ENCODE measurements at regions not wholly inside any gene's neighbourhood (a gene's known extent, or its start where the extent isn't known, plus 50 kb on each side); places are given as distances from the start of the nearest gene placed in this dataset.

DNA sequence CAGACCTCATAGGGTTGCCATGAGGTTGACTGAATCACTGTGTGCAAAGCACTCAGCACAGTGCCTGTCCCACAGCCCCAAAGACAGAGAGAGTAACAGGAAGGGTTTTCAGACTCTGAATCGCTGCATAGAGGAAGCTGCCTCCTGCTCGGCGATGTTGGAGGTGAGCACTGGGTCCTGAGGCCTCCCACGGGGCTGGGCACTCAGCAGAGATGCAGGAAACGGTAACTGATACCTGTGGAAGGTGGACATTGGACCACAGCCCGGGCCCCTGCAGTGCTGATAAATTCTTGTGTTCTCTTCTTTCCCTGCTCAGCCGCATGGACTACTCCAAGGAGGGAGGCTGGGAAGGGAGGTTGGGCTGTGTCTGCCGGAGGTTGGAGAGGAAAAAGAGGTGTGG lies 389.7 kb downstream of the PTPRU start:
- TF ChIP-seq EZH2 (IDR thresholded peaks at IDR 0.05; ENCODE audit: insufficient read depth, low read length): no peak
- TF ChIP-seq, protein P1, sequence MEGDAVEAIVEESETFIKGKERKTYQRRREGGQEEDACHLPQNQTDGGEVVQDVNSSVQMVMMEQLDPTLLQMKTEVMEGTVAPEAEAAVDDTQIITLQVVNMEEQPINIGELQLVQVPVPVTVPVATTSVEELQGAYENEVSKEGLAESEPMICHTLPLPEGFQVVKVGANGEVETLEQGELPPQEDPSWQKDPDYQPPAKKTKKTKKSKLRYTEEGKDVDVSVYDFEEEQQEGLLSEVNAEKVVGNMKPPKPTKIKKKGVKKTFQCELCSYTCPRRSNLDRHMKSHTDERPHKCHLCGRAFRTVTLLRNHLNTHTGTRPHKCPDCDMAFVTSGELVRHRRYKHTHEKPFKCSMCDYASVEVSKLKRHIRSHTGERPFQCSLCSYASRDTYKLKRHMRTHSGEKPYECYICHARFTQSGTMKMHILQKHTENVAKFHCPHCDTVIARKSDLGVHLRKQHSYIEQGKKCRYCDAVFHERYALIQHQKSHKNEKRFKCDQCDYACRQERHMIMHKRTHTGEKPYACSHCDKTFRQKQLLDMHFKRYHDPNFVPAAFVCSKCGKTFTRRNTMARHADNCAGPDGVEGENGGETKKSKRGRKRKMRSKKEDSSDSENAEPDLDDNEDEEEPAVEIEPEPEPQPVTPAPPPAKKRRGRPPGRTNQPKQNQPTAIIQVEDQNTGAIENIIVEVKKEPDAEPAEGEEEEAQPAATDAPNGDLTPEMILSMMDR (IDR thresholded peaks at IDR 0.05; ENCODE audit: insufficient read depth, low read depth, low read length): no peak
- H3K36me3 ChIP-seq (ENCODE audit: insufficient read depth, low read length): no peaks in the 10 kb centered on the region
- peaks cover 3% of the 10 kb centered on the region for H3K4me1 Mint-ChIP-seq (ENCODE audit: low read depth, unreplicated experiment)
- H3K79me2 ChIP-seq (ENCODE audit: insufficient read depth, low read length): no peaks in the 10 kb centered on the region
- no peak overlapping the region for H3K4me2 ChIP-seq (ENCODE audit: low read length)
- H3K27me3 Mint-ChIP-seq (ENCODE audit: low read depth, unreplicated experiment): peaks cover 59% of the 10 kb centered on the region
- no peak overlapping the region for H3K27ac Mint-ChIP-seq (ENCODE audit: unreplicated experiment)
- no peaks in the 10 kb centered on the region for H3K36me3 Mint-ChIP-seq (ENCODE audit: low read depth, unreplicated experiment)
- no peak overlapping the region for H3K9ac ChIP-seq (ENCODE audit: low read length)
- H3K27ac ChIP-seq (ENCODE audit: low read depth, low read length): no peak overlapping the region
- no peak overlapping the region for H3K4me3 Mint-ChIP-seq (ENCODE audit: unreplicated experiment)
- peaks cover 4% of the 10 kb centered on the region for H3K4me1 ChIP-seq (ENCODE audit: insufficient read depth, low read length)
- H2AFZ ChIP-seq (ENCODE audit: low read depth, low read length): no peak overlapping the region
- no peak for DNase-seq (ENCODE audit: low read depth)
- peaks cover 2% of the 10 kb centered on the region for H3K27me3 ChIP-seq (ENCODE audit: insufficient read depth, low read length)
- H3K9me3 ChIP-seq (ENCODE audit: insufficient read depth, low read depth, low read length): no peaks in the 10 kb centered on the region
- no peak for FAIRE-seq
- peaks cover 10% of the 10 kb centered on the region for H3K9me3 Mint-ChIP-seq (ENCODE audit: unreplicated experiment)
- H3K4me3 ChIP-seq (ENCODE audit: insufficient read depth, low read depth, low read length): no peak overlapping the region
- no peaks in the 10 kb centered on the region for H4K20me1 ChIP-seq (ENCODE audit: insufficient read depth, low read length)

DNA sequence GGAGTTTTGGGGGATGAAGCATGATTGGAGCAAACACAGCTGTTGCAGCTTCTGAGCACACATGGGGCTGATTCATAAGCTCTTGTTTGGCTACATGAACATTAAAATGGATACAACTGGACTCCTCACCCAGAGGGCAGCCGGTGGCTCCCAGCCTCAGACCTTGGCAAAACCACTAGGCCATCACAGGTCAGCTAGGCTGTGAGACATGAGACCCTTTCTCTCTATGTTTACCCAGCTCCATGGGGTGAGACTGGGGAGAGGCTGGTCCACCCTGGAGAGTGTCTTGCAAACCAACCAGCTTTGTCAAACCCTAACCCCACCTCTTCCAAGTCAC lies 388.7 kb downstream of the PTPRU start:
- H3K27ac Mint-ChIP-seq (ENCODE audit: unreplicated experiment): no peak overlapping the region
- H3K9me3 ChIP-seq (ENCODE audit: insufficient read depth, low read depth, low read length): no peaks in the 10 kb centered on the region
- DNase-seq (ENCODE audit: low read depth) (no peak), FAIRE-seq (no peak)
- no peak overlapping the region for H3K9ac ChIP-seq (ENCODE audit: low read length)
- no peaks in the 10 kb centered on the region for H3K4me1 ChIP-seq (ENCODE audit: insufficient read depth, low read length)
- no peaks in the 10 kb centered on the region for H4K20me1 ChIP-seq (ENCODE audit: insufficient read depth, low read length)
- peaks cover 2% of the 10 kb centered on the region for H3K4me1 Mint-ChIP-seq (ENCODE audit: low read depth, unreplicated experiment)
- H3K4me3 Mint-ChIP-seq (ENCODE audit: unreplicated experiment): no peak overlapping the region
- H2AFZ ChIP-seq (ENCODE audit: low read depth, low read length): no peak overlapping the region
- H3K27me3 ChIP-seq (ENCODE audit: insufficient read depth, low read length): peaks cover 2% of the 10 kb centered on the region
- H3K4me3 ChIP-seq (ENCODE audit: insufficient read depth, low read depth, low read length): no peak overlapping the region
- TF ChIP-seq, protein P1 (IDR thresholded peaks at IDR 0.05; ENCODE audit: insufficient read depth, low read depth, low read length): no peak
- no peak for TF ChIP-seq EZH2 (IDR thresholded peaks at IDR 0.05; ENCODE audit: insufficient read depth, low read length)
- H3K36me3 Mint-ChIP-seq (ENCODE audit: low read depth, unreplicated experiment): no peaks in the 10 kb centered on the region
- H3K9me3 Mint-ChIP-seq (ENCODE audit: unreplicated experiment): peaks cover 10% of the 10 kb centered on the region
- H3K27me3 Mint-ChIP-seq (ENCODE audit: low read depth, unreplicated experiment): peaks cover 54% of the 10 kb centered on the region
- no peaks in the 10 kb centered on the region for H3K36me3 ChIP-seq (ENCODE audit: insufficient read depth, low read length)
- H3K79me2 ChIP-seq (ENCODE audit: insufficient read depth, low read length): no peaks in the 10 kb centered on the region
- H3K4me2 ChIP-seq (ENCODE audit: low read length): no peak overlapping the region
- no peak overlapping the region for H3K27ac ChIP-seq (ENCODE audit: low read depth, low read length)

DNA sequence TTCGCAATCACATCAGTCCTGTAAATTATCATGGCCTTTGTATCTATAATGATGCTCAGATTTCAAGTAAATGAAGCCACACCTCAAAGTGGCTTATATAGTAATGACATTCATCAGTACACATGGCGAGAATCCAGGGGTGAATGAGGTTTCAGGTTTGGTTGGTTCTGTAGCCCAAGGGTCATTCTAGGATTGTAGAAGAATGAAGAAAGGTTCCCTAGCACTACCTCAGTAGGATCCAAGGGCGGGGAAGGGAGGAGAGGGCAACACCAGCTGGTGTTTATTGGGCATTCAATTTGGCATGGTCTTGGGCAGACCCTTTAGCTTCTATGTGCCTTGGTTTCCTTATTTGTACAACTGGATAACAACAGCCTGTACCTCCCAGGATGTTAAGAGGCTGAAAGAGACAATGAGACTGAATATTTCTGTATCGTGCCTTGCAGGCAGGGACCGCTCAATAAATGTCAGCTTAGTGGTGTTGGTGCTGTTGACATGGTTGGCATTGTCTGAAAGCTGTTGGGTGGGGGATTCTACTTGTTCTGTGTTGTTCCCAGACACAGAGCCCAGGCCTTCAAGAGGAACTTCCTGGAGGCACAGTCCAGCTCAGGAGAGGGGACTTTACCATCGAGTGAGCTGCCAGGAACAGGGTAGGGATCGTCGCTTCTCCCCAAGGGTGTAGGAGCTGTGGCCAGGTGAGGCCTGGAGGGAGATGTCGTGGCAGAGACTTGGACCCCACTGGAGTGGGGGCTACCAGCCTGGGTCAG lies 388.2 kb downstream of the PTPRU start:
- Mint-ChIP-seq H3K4me3 (ENCODE audit: unreplicated experiment) (no peak overlapping the region), H3K9me3 (ENCODE audit: unreplicated experiment) (peaks cover 10% of the 10 kb centered on the region), H3K27ac (ENCODE audit: unreplicated experiment) (no peak overlapping the region), H3K4me1 (ENCODE audit: low read depth, unreplicated experiment) (peaks cover 2% of the 10 kb centered on the region), H3K36me3 (ENCODE audit: low read depth, unreplicated experiment) (no peaks in the 10 kb centered on the region), H3K27me3 (ENCODE audit: low read depth, unreplicated experiment) (peaks cover 52% of the 10 kb centered on the region)
- Histone ChIP-seq H3K27ac (ENCODE audit: low read depth, low read length) (no peak overlapping the region), H3K4me2 (ENCODE audit: low read length) (no peak overlapping the region), H3K36me3 (ENCODE audit: insufficient read depth, low read length) (no peaks in the 10 kb centered on the region), H2AFZ (ENCODE audit: low read depth, low read length) (no peak overlapping the region), H3K79me2 (ENCODE audit: insufficient read depth, low read length) (no peaks in the 10 kb centered on the region), H3K27me3 (ENCODE audit: insufficient read depth, low read length) (peaks cover 2% of the 10 kb centered on the region), H4K20me1 (ENCODE audit: insufficient read depth, low read length) (no peaks in the 10 kb centered on the region), H3K9me3 (ENCODE audit: insufficient read depth, low read depth, low read length) (no peaks in the 10 kb centered on the region), H3K9ac (ENCODE audit: low read length) (no peak overlapping the region), H3K4me3 (ENCODE audit: insufficient read depth, low read depth, low read length) (no peak overlapping the region), H3K4me1 (ENCODE audit: insufficient read depth, low read length) (no peaks in the 10 kb centered on the region)
- DNase-seq (ENCODE audit: low read depth) (no peak), FAIRE-seq (no peak)
- TF ChIP-seq, protein P1 (IDR thresholded peaks at IDR 0.05; ENCODE audit: insufficient read depth, low read depth, low read length): no peak
- no peak for TF ChIP-seq EZH2 (IDR thresholded peaks at IDR 0.05; ENCODE audit: insufficient read depth, low read length)
